Kidney epithelial cell (primary cell): ENCODE measurements at regions not wholly inside any gene's neighbourhood (a gene's known extent, or its start where the extent isn't known, plus 50 kb on each side); places are given as distances from the start of the nearest gene placed in this dataset.

Experiments
- DNase-seq: peaks from one replicate; pipeline ENCODE4 v3.0.0-alpha.2; 2010; ENCODE audit warnings: low read depth
- H3K27me3 ChIP-seq: 2 replicates; pipeline ENCODE4 v1.6.0; 2011; ENCODE audit warnings: low read length; ENCODE audit not compliant: control insufficient read depth, insufficient read depth
- H3K36me3 ChIP-seq: 2 replicates; pipeline ENCODE4 v1.5.1; 2011; ENCODE audit warnings: low read length; ENCODE audit not compliant: control insufficient read depth, insufficient read depth
- H3K4me3 ChIP-seq: 2 replicates; pipeline ENCODE4 v1.5.1; 2011; ENCODE audit warnings: low read depth, mild to moderate bottlenecking, control low read depth, low read length
- TF ChIP-seq, protein P1 (sequence below): IDR thresholded peaks from 2 replicates; pipeline ENCODE4 v1.5.1; 2011; ENCODE audit warnings: mild to moderate bottlenecking, moderate library complexity, low read length, control low read depth, inconsistent platforms; ENCODE audit not compliant: insufficient read depth, poor library complexity, severe bottlenecking

DNA sequence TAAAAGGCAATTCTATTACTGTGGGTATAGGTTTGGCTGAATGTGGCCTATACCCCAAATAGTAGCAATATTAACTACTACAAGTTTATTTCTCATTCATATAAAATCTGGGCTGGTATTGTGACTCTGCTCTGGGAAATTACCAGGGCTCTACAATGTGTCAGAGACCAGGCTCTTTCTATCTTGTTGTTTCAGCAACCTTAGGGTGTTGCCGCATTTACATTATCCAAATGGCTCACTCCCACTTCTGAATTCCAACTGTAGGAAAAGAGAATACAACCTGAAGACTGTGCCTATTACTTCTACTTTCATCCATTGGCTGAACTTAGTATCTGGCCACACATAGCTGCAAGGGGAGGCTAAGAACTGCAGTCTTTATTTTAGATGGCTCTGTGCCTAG is 106.7 kb upstream of the CENPW start:
- Histone ChIP-seq H3K27me3 (no peaks in the 10 kb centered on the region), H3K36me3 (no peaks in the 10 kb centered on the region), H3K4me3 (no peak overlapping the region)
- TF ChIP-seq, protein P1, sequence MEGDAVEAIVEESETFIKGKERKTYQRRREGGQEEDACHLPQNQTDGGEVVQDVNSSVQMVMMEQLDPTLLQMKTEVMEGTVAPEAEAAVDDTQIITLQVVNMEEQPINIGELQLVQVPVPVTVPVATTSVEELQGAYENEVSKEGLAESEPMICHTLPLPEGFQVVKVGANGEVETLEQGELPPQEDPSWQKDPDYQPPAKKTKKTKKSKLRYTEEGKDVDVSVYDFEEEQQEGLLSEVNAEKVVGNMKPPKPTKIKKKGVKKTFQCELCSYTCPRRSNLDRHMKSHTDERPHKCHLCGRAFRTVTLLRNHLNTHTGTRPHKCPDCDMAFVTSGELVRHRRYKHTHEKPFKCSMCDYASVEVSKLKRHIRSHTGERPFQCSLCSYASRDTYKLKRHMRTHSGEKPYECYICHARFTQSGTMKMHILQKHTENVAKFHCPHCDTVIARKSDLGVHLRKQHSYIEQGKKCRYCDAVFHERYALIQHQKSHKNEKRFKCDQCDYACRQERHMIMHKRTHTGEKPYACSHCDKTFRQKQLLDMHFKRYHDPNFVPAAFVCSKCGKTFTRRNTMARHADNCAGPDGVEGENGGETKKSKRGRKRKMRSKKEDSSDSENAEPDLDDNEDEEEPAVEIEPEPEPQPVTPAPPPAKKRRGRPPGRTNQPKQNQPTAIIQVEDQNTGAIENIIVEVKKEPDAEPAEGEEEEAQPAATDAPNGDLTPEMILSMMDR = no peak
- no peak for DNase-seq

DNA sequence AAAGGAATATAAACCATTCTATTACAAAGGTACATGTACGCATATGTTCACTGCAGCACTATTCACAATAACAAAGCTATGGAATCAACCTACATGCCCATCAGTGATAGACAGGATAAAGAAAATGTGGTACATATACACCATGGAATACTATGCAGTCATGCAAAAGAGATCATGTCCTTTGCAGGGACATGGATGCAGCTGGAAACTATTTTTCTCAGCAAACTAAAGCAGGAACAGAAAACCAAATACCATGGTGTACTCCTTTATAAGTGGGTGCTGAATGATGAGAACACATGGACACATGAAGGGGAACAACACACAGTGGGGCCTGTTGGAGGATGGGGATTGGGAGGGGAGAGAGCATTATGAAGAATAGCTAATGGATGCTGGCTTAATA is 104.6 kb upstream of the CENPW start:
- no peak overlapping the region for H3K4me3 ChIP-seq
- H3K36me3 ChIP-seq = no peaks in the 10 kb centered on the region
- no peak for DNase-seq
- TF ChIP-seq, protein P1 = no peak
- H3K27me3 ChIP-seq = no peaks in the 10 kb centered on the region

DNA sequence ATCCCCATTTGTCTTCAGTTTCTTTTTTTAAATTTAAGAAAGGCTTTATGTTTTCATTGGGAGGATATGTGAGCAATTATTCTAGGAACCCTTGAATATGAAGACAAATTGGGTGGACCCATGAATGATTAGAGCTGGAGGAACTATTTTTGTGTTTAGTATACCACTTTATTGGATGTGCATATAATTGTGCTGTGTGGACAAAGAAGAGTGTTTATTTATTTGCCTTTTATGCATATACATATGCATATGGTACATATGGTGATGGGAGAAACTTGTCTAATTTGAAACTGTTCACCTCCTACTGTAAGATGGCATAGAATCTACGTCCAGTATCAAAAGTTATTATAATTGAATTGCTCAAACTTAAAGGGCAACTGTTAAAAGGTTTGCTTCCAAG is 94.8 kb upstream of the CENPW start:
- TF ChIP-seq, protein P1 = no peak
- H3K4me3 ChIP-seq = no peak overlapping the region

GRCh38 chr6:126252154-126252553 is 87.8 kb upstream of the CENPW start:
- TF ChIP-seq, protein P1 = no peak
- DNase-seq = no peak
- no peak overlapping the region for H3K4me3 ChIP-seq

More for the DNA sequence above, 94.8 kb upstream of the CENPW start:
- Histone ChIP-seq H3K27me3 (no peaks in the 10 kb centered on the region), H3K36me3 (no peaks in the 10 kb centered on the region)
- DNase-seq = no peak

GRCh38 chr6:126253431-126253830 is 86.5 kb upstream of the CENPW start:
- no peaks in the 10 kb centered on the region for H3K27me3 ChIP-seq
- TF ChIP-seq, protein P1 = no peak
- H3K36me3 ChIP-seq = no peaks in the 10 kb centered on the region
- no peak for DNase-seq
- no peak overlapping the region for H3K4me3 ChIP-seq

More at GRCh38 chr6:126252154-126252553, 87.8 kb upstream of the CENPW start:
- Histone ChIP-seq H3K36me3 (no peaks in the 10 kb centered on the region), H3K27me3 (no peaks in the 10 kb centered on the region)

GRCh38 chr6:126258150-126258549 is 81.8 kb upstream of the CENPW start:
- DNase-seq = no peak
- TF ChIP-seq, protein P1 = no peak
- Histone ChIP-seq H3K36me3 (no peaks in the 10 kb centered on the region), H3K4me3 (no peak overlapping the region), H3K27me3 (no peaks in the 10 kb centered on the region)
